GM23338 (cell line): ENCODE measurements at regions not wholly inside any gene's neighbourhood (a gene's known extent, or its start where the extent isn't known, plus 50 kb on each side); places are given as distances from the start of the nearest gene placed in this dataset.
A peak's percentile ranks its signal among the peaks of the same experiment; 100 is the strongest.

Source experiments
- ATAC-seq: fragments of 200-7000 bp; cut with Tn5 transposase; 3 replicates; pipeline ENCODE4 v1.9.1; 2020
- DNase-seq: peaks from one replicate; pipeline ENCODE4 v3.0.0-alpha.2; 2015; ENCODE audit warnings: low spot score
- H2AFZ ChIP-seq: fragments of 200-600 bp; sonication (generic); 2 replicates; pipeline ENCODE4 v1.8.0; 2016; ENCODE audit warnings: antibody characterized with exemption, mild to moderate bottlenecking, moderate library complexity
- H3F3A ChIP-seq: fragments of 200-600 bp; sonication (generic); replicated peaks from 2 replicates; pipeline ENCODE4 v1.8.0; 2017; ENCODE audit warnings: antibody characterized with exemption, mixed run types, low read depth
- H3K27ac ChIP-seq: fragments of 200-600 bp; sonication (generic); 2 replicates; pipeline ENCODE4 v1.6.1; 2016; ENCODE audit warnings: low read depth
- H3K27me3 ChIP-seq: fragments of 200-600 bp; sonication (generic); 2 replicates; pipeline ENCODE4 v1.8.0; 2016; ENCODE audit warnings: mild to moderate bottlenecking, mixed run types, moderate library complexity; ENCODE audit not compliant: insufficient read depth
- H3K36me3 ChIP-seq: fragments of 200-600 bp; sonication (generic); 2 replicates; pipeline ENCODE4 v1.8.0; 2016; ENCODE audit warnings: mild to moderate bottlenecking; ENCODE audit not compliant: insufficient read depth
- H3K4me1 ChIP-seq: fragments of 200-600 bp; sonication (generic); 2 replicates; pipeline ENCODE4 v1.8.0; 2016; ENCODE audit warnings: mild to moderate bottlenecking, moderate library complexity; ENCODE audit not compliant: insufficient read depth
- H3K4me2 ChIP-seq: fragments of 200-600 bp; sonication (generic); 2 replicates; pipeline ENCODE4 v1.7.1; 2017; ENCODE audit warnings: mixed run types
- H3K4me3 ChIP-seq: fragments of 200-600 bp; sonication (generic); 2 replicates; pipeline ENCODE4 v1.6.1; 2016; ENCODE audit warnings: mixed run types
- H3K79me2 ChIP-seq: fragments of 200-600 bp; sonication (generic); replicated peaks from 2 replicates; pipeline ENCODE4 v1.8.0; 2017; ENCODE audit warnings: mild to moderate bottlenecking; ENCODE audit not compliant: insufficient read depth
- H3K9me2 ChIP-seq: fragments of 200-600 bp; sonication (generic); 2 replicates; pipeline ENCODE4 v1.8.0; 2017; ENCODE audit not compliant: insufficient read depth
- H4K20me1 ChIP-seq: fragments of 200-600 bp; sonication (generic); replicated peaks from 2 replicates; pipeline ENCODE4 v1.8.0; 2017; ENCODE audit warnings: mild to moderate bottlenecking; ENCODE audit not compliant: insufficient read depth
- H3K27ac Mint-ChIP-seq: 2 replicates; pipeline ENCODE4 v1.8.0; 2020; ENCODE audit warnings: inconsistent platforms, mild to moderate bottlenecking, moderate library complexity, mixed read lengths
- H3K27me3 Mint-ChIP-seq: 3 replicates; pipeline ENCODE4 v1.8.0; 2022; ENCODE audit warnings: low read depth, mild to moderate bottlenecking, moderate library complexity, mixed read lengths, inconsistent platforms; ENCODE audit not compliant: insufficient read depth, poor library complexity
- H3K36me3 Mint-ChIP-seq: 3 replicates; pipeline ENCODE4 v1.8.0; 2021; ENCODE audit warnings: low read depth, mild to moderate bottlenecking, inconsistent platforms, moderate library complexity, mixed read lengths
- H3K4me1 Mint-ChIP-seq: 3 replicates; pipeline ENCODE4 v1.8.0; 2020; ENCODE audit warnings: mild to moderate bottlenecking, inconsistent platforms, mixed read lengths
- H3K4me3 Mint-ChIP-seq: 3 replicates; pipeline ENCODE4 v1.8.0; 2021; ENCODE audit warnings: moderate library complexity, mild to moderate bottlenecking, inconsistent platforms, mixed read lengths
- H3K9me3 Mint-ChIP-seq: 3 replicates; pipeline ENCODE4 v1.8.0; 2020; ENCODE audit warnings: moderate library complexity, mild to moderate bottlenecking, inconsistent platforms, mixed read lengths
- CREB1 ChIP-seq: fragments of 250-450 bp; sonication (Bioruptor Pico); IDR thresholded peaks from 2 replicates; pipeline ENCODE4 v1.5.0; 2020; ENCODE audit warnings: low read depth, mild to moderate bottlenecking, moderate library complexity
- EZH2phosphoT487 ChIP-seq: fragments of 200-600 bp; sonication (generic); IDR thresholded peaks from one replicate; pipeline ENCODE4 v1.8.1; 2018; ENCODE audit warnings: antibody characterized with exemption; ENCODE audit not compliant: unreplicated experiment
- JUNB ChIP-seq: IDR thresholded peaks from one replicate; pipeline ENCODE4 v1.6.1; 2016; ENCODE audit warnings: antibody characterized with exemption; ENCODE audit not compliant: unreplicated experiment
- POLR2AphosphoS5 ChIP-seq: IDR thresholded peaks from 2 replicates; pipeline ENCODE4 v1.6.1; 2016; ENCODE audit warnings: antibody characterized with exemption, low read depth
- STAT1 ChIP-seq: IDR thresholded peaks from one replicate; pipeline ENCODE4 v1.6.1; 2016; ENCODE audit warnings: antibody characterized with exemption; ENCODE audit not compliant: unreplicated experiment
- ZNF114 ChIP-seq: fragments of 250-450 bp; sonication (Bioruptor Pico); IDR thresholded peaks from 2 replicates; pipeline ENCODE4 v1.5.0; 2020; ENCODE audit warnings: mild to moderate bottlenecking, moderate library complexity
- ZNF331 ChIP-seq: fragments of 250-450 bp; sonication (Bioruptor Pico); IDR thresholded peaks from 2 replicates; pipeline ENCODE4 v1.5.0; 2020; ENCODE audit warnings: low read depth, mild to moderate bottlenecking, moderate library complexity
- ZNF462 ChIP-seq: fragments of 250-450 bp; sonication (Bioruptor Pico); IDR thresholded peaks from 2 replicates; pipeline ENCODE4 v1.5.0; 2020; ENCODE audit warnings: mild to moderate bottlenecking, moderate library complexity

GRCh38 chr20:10137533-10137932, 81.1 kb upstream of the SNAP25 start:
- no peak overlapping the region for H3K4me2 ChIP-seq
- H3K4me3 Mint-ChIP-seq: no peak overlapping the region
- H2AFZ ChIP-seq: peak overlapping the region; percentile 74
- peaks cover 3% of the 10 kb centered on the region for H3K27me3 Mint-ChIP-seq
- no peaks in the 10 kb centered on the region for H3K36me3 Mint-ChIP-seq
- H3K36me3 ChIP-seq: no peaks in the 10 kb centered on the region
- no peaks in the 10 kb centered on the region; the same call in 1 of the 3 replicates for H3K9me3 Mint-ChIP-seq
- TF ChIP-seq JUNB (no peak), ZNF462 (CRISPR knock-in tag) (no peak)
- no peak for ATAC-seq
- no peak for DNase-seq
- no peak overlapping the region for H3K27ac ChIP-seq
- H3F3A ChIP-seq: no peaks in the 10 kb centered on the region
- H3K4me1 ChIP-seq: peaks cover 2% of the 10 kb centered on the region
- no peaks in the 10 kb centered on the region for H4K20me1 ChIP-seq
- H3K79me2 ChIP-seq: no peaks in the 10 kb centered on the region
- no peak overlapping the region for H3K4me3 ChIP-seq
- no peak overlapping the region for H3K27ac Mint-ChIP-seq
- no peaks in the 10 kb centered on the region for H3K27me3 ChIP-seq
- H3K4me1 Mint-ChIP-seq: peaks cover 11% of the 10 kb centered on the region
- H3K9me2 ChIP-seq: peaks cover 5% of the 10 kb centered on the region; the same call in 1 of the 2 replicates

GRCh38 chr20:10157549-10157948, 61.1 kb upstream of the SNAP25 start:
- H3K4me3 ChIP-seq: no peak overlapping the region
- no peaks in the 10 kb centered on the region for H3K36me3 Mint-ChIP-seq
- no peaks in the 10 kb centered on the region for H3K36me3 ChIP-seq
- no peak for ATAC-seq
- H3K4me1 Mint-ChIP-seq: no peaks in the 10 kb centered on the region
- H3K4me3 Mint-ChIP-seq: no peak overlapping the region
- no peaks in the 10 kb centered on the region for H3K4me1 ChIP-seq
- H3K4me2 ChIP-seq: no peak overlapping the region
- H4K20me1 ChIP-seq: no peaks in the 10 kb centered on the region
- no peaks in the 10 kb centered on the region for H3F3A ChIP-seq
- H3K9me3 Mint-ChIP-seq: no peaks in the 10 kb centered on the region; the same call in 2 of the 3 replicates
- no peak for DNase-seq
- no peak overlapping the region for H3K27ac ChIP-seq
- no peak overlapping the region for H3K27ac Mint-ChIP-seq
- peaks cover 8% of the 10 kb centered on the region; the same call in 1 of the 2 replicates for H3K9me2 ChIP-seq
- H3K27me3 Mint-ChIP-seq: no peaks in the 10 kb centered on the region
- H3K27me3 ChIP-seq: no peaks in the 10 kb centered on the region
- H2AFZ ChIP-seq: 0 out of 2 replicates have a peak overlapping the region, but pooled peaks have one; percentile 38
- no peaks in the 10 kb centered on the region for H3K79me2 ChIP-seq
- TF ChIP-seq CREB1 (CRISPR knock-in tag) (no peak), ZNF114 (CRISPR knock-in tag) (no peak), STAT1 (no peak), EZH2phosphoT487 (no peak), ZNF331 (CRISPR knock-in tag) (no peak), JUNB (no peak), POLR2AphosphoS5 (no peak)
